WTC11 (cell line): ENCODE measurements at regions not wholly inside any gene's neighbourhood (a gene's known extent, or its start where the extent isn't known, plus 50 kb on each side); places are given as distances from the start of the nearest gene placed in this dataset.

Source experiments
- CREB1 ChIP-seq: sonication (generic); formaldehyde crosslinking; IDR thresholded peaks from 2 replicates; pipeline ENCODE4 v1.8.0; 2023; ENCODE audit warnings: mild to moderate bottlenecking, missing genetic modification reagents
- NFE2L1 ChIP-seq: sonication (generic); formaldehyde crosslinking; IDR thresholded peaks from 2 replicates; pipeline ENCODE4 v1.8.1; 2023; ENCODE audit warnings: missing genetic modification reagents
- TF ChIP-seq, protein P1 (sequence below): fragments of 200-600 bp; IDR thresholded peaks from 2 replicates; pipeline ENCODE4 v1.8.0; 2022; ENCODE audit warnings: antibody characterized with exemption
- TF ChIP-seq, protein P2 (sequence below): sonication (generic); formaldehyde crosslinking; IDR thresholded peaks from 2 replicates; pipeline ENCODE4 v1.8.1; 2023; ENCODE audit warnings: mild to moderate bottlenecking, missing genetic modification reagents

DNA sequence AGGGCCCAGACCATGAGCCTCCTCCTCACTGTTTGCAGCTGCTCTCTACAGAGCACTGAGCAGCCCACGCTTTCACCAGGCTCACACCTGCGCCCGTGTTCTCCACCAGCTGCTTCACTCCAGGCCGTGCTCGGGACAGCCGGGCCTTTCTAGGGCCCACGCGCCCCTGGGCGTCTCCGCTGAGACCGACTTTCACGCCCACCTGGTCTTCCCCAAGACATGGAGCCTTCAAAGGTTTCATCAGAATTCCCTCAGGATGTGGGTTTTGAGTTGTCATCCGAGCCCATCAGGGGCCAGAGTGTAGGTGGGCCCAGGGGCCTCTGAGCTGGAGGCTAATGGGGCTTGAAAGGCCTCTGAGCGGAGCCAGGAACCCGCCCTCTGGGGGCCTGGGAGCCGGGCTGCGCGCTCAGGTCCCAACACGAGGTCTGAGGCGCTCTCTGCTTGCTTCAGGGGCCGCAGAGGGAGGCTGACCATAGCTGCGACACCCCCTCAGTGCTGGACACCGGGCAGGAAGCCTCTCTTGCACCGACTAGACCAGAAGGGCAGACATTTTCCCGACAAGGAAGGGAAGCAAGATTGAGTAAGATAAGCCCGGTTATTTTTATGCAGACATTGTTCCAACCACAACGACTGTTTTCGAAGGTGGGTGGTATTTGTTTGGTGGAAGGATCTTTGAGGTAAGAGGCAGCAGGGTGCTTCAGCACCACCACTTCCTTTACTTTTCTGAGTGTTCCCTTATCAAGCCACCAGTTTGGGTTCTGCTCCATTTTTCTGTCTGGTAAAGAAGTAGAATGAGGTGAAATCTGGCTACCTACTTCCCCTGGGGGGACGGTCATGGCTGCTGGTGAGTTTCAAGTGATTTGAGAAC, 125.0 kb upstream of the FUT8 start:
- TF ChIP-seq CREB1 (CRISPR knock-in tag): no peak
- TF ChIP-seq, protein P1, sequence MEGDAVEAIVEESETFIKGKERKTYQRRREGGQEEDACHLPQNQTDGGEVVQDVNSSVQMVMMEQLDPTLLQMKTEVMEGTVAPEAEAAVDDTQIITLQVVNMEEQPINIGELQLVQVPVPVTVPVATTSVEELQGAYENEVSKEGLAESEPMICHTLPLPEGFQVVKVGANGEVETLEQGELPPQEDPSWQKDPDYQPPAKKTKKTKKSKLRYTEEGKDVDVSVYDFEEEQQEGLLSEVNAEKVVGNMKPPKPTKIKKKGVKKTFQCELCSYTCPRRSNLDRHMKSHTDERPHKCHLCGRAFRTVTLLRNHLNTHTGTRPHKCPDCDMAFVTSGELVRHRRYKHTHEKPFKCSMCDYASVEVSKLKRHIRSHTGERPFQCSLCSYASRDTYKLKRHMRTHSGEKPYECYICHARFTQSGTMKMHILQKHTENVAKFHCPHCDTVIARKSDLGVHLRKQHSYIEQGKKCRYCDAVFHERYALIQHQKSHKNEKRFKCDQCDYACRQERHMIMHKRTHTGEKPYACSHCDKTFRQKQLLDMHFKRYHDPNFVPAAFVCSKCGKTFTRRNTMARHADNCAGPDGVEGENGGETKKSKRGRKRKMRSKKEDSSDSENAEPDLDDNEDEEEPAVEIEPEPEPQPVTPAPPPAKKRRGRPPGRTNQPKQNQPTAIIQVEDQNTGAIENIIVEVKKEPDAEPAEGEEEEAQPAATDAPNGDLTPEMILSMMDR: no peak
- TF ChIP-seq NFE2L1 (CRISPR knock-in tag): no peak
- TF ChIP-seq, protein P2, sequence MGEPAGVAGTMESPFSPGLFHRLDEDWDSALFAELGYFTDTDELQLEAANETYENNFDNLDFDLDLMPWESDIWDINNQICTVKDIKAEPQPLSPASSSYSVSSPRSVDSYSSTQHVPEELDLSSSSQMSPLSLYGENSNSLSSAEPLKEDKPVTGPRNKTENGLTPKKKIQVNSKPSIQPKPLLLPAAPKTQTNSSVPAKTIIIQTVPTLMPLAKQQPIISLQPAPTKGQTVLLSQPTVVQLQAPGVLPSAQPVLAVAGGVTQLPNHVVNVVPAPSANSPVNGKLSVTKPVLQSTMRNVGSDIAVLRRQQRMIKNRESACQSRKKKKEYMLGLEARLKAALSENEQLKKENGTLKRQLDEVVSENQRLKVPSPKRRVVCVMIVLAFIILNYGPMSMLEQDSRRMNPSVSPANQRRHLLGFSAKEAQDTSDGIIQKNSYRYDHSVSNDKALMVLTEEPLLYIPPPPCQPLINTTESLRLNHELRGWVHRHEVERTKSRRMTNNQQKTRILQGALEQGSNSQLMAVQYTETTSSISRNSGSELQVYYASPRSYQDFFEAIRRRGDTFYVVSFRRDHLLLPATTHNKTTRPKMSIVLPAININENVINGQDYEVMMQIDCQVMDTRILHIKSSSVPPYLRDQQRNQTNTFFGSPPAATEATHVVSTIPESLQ: no peak
